GM12865 (cell line): ENCODE measurements at regions not wholly inside any gene's neighbourhood (a gene's known extent, or its start where the extent isn't known, plus 50 kb on each side); places are given as distances from the start of the nearest gene placed in this dataset.
A peak's percentile ranks its signal among the peaks of the same experiment; 100 is the strongest.

ENCODE experiments used
- DNase-seq: peaks from one replicate; pipeline ENCODE4 v3.0.0; 2010; ENCODE audit warnings: low read depth
- H3K4me3 ChIP-seq: 2 replicates; pipeline ENCODE4 v1.5.1; 2011; ENCODE audit warnings: mild to moderate bottlenecking, low read depth, low read length, control low read depth
- CTCF ChIP-seq: IDR thresholded peaks from 2 replicates; pipeline ENCODE4 v1.5.1; 2011; ENCODE audit warnings: low read length, control low read depth, low read depth, inconsistent platforms; ENCODE audit not compliant: insufficient read depth; ENCODE audit errors: missing control alignments

- no peak for TF ChIP-seq CTCF
- DNase-seq, result no peak
- no peak overlapping the region for H3K4me3 ChIP-seq
Observed at GRCh38 chr19:28235606-28236125, 977.3 kb downstream of the UQCRFS1 start.

GRCh38 chr19:28234637-28235036, 978.3 kb downstream of the UQCRFS1 start:
- peak; percentile 21 for DNase-seq
- TF ChIP-seq CTCF, result no peak
- H3K4me3 ChIP-seq, result no peak overlapping the region

- no peak overlapping the region for H3K4me3 ChIP-seq
- no peak for TF ChIP-seq CTCF
- no peak for DNase-seq
Observed at GRCh38 chr19:28228854-28229253, 984.1 kb downstream of the UQCRFS1 start.

GRCh38 chr19:28224441-28224840, 988.5 kb downstream of the UQCRFS1 start:
- no peak overlapping the region for H3K4me3 ChIP-seq
- DNase-seq, result no peak
- TF ChIP-seq CTCF, result no peak

GRCh38 chr19:28221736-28222135, 991.2 kb downstream of the UQCRFS1 start:
- no peak for DNase-seq
- no peak for TF ChIP-seq CTCF
- H3K4me3 ChIP-seq, result no peak overlapping the region

GRCh38 chr19:28218728-28219127, 994.2 kb downstream of the UQCRFS1 start:
- no peak overlapping the region for H3K4me3 ChIP-seq
- DNase-seq, result no peak
- TF ChIP-seq CTCF, result no peak

GRCh38 chr19:28217022-28217421, 995.9 kb downstream of the UQCRFS1 start:
- no peak overlapping the region for H3K4me3 ChIP-seq
- DNase-seq, result no peak
- TF ChIP-seq CTCF, result no peak
